Omental fat pad (tissue), 3 donors: ENCODE measurements at regions not wholly inside any gene's neighbourhood (a gene's known extent, or its start where the extent isn't known, plus 50 kb on each side); places are given as distances from the start of the nearest gene placed in this dataset.

ENCODE experiments used
- ATAC-seq: fragments of 150-250 bp; one replicate; pipeline ENCODE4 v1.9.1; 2016; ENCODE audit warnings: mild to moderate bottlenecking, moderate library complexity; ENCODE audit not compliant: low FRiP score
- DNase-seq: peaks from one replicate; pipeline ENCODE4 v3.0.0-alpha.2; 2019; ENCODE audit warnings: low spot score
- TF ChIP-seq, protein P1 (sequence below), 3 donors: fragments of 450-650 bp; IDR thresholded peaks; one replicate each; pipeline ENCODE4 v1.5.1; 2016 to 2017; ENCODE audit warnings: antibody characterized with exemption in 3 of 3, mild to moderate bottlenecking in 3 of 3, moderate library complexity in 2 of 3

GRCh38 chr4:188624370-188624769 lies 485.1 kb downstream of the TRIML1 start:
- TF ChIP-seq, protein P1, sequence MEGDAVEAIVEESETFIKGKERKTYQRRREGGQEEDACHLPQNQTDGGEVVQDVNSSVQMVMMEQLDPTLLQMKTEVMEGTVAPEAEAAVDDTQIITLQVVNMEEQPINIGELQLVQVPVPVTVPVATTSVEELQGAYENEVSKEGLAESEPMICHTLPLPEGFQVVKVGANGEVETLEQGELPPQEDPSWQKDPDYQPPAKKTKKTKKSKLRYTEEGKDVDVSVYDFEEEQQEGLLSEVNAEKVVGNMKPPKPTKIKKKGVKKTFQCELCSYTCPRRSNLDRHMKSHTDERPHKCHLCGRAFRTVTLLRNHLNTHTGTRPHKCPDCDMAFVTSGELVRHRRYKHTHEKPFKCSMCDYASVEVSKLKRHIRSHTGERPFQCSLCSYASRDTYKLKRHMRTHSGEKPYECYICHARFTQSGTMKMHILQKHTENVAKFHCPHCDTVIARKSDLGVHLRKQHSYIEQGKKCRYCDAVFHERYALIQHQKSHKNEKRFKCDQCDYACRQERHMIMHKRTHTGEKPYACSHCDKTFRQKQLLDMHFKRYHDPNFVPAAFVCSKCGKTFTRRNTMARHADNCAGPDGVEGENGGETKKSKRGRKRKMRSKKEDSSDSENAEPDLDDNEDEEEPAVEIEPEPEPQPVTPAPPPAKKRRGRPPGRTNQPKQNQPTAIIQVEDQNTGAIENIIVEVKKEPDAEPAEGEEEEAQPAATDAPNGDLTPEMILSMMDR (IDR thresholded peaks at IDR 0.05): no peak
- no peak for DNase-seq

GRCh38 chr4:188627892-188628291 lies 488.7 kb downstream of the TRIML1 start:
- ATAC-seq: no peak

More at GRCh38 chr4:188624370-188624769, 485.1 kb downstream of the TRIML1 start:
- no peak for ATAC-seq

DNA sequence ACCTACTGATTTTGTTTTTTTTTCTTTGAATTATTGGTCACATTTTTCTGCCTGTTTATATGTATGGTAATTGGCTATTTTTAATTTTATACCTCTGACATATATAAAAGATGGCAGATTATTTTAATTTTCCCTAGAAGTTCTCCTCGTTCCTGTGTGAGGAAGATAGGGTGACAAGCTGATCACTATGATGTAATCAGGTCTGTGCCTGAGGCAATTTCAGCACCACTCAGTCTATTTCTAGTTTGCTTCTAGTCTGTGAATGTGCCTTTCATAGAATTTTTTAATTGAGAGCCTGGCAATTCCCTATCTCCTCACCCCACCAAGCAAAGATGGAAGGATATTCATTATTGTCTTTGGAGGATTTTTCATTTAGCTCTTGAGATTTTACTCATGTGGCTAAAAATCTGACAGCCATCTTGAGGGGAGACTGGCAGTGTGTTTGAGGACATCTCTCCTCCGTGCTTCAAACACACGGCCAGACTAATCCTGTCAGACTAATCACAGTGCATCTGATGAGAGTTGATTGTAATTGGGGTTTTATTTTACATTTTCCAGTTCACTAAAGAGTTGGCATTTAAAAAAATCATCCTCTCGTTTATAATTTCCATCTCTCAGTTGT lies 500.3 kb downstream of the TRIML1 start:
- no peak for DNase-seq
- TF ChIP-seq, protein P1 (IDR thresholded peaks at IDR 0.05): no peak
- ATAC-seq: no peak

More at GRCh38 chr4:188627892-188628291, 488.7 kb downstream of the TRIML1 start:
- TF ChIP-seq, protein P1 (IDR thresholded peaks at IDR 0.05): no peak
- DNase-seq: no peak

DNA sequence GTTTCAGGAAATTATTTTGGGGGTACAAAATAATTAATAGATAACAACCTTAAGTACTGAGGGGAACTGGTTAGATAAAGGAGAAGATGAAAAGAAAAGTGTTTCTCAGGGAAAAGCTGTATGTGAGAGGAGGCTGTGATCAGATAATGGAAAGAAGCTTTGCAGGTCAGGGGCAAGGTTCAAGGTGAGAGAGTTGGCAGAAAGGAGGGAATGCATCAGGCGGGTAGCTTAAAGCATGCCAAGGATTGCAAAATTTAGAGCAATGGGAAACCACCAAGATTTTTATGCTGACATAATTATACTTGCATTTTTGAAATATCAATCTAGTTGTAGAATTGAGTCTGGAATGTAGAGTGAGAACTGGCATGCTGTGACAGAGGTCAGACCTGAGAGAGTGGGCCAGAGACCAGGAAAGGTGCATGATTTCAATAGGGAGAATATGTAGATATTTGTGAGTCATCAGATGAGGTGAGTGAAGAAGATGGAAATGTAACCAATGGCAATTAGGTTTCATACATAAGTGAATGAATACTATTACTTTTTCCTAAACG lies 508.7 kb downstream of the TRIML1 start:
- ATAC-seq (no peak), DNase-seq (no peak)
- TF ChIP-seq, protein P1 (IDR thresholded peaks at IDR 0.05): no peak

GRCh38 chr4:188649635-188650034 lies 510.4 kb downstream of the TRIML1 start:
- TF ChIP-seq, protein P1 (IDR thresholded peaks at IDR 0.05): no peak
- ATAC-seq (no peak), DNase-seq (no peak)

DNA sequence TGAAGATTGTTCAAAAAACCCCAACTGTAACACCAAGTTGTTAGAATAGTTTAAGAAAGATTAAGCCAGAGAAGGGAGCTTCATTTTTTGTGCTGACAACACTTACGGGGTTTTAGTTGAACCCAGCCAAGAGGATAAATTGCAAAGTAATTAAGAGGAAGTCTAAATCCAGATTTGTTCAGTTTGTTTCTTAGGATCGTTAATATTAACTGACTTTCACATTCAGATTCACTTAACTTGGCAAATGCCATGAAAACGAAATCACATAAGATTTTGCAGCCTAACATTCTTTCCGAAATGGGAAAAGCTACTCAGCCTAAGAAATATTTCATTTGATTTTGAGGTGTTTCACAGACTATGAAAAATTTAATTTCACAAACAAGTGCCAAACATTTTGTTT lies 511.3 kb downstream of the TRIML1 start:
- DNase-seq (no peak), ATAC-seq (no peak)
- TF ChIP-seq, protein P1 (IDR thresholded peaks at IDR 0.05): no peak

DNA sequence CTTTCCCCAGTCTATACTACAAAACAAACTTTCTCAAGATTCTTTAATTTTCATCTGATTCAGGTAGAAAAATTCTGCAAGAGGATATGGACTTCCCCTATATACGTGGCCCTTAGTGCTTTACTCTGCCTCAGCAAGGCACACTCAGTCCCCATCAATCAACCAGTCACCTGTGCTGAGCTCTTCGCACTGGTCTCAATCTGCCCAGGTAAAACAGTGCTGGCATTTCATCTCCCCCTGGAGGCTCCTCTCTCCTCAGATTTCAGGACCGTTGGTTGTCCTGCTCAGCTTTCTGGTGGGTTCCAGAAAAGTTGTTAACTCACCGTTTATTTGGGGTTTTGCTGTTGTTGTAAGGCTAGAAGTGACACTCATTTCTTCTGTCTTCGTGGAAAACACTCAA lies 518.1 kb downstream of the TRIML1 start:
- ATAC-seq: no peak
- DNase-seq: no peak
- TF ChIP-seq, protein P1 (IDR thresholded peaks at IDR 0.05): no peak
